GM19438 (cell line): ENCODE measurements at regions not wholly inside any gene's neighbourhood (a gene's known extent, or its start where the extent isn't known, plus 50 kb on each side); places are given as distances from the start of the nearest gene placed in this dataset.

Experiments used
- ATAC-seq: cut with Tn5 transposase; IDR thresholded peaks from one replicate; pipeline ENCODE4 v1.9.1; 2021; ENCODE audit warnings: low read depth; ENCODE audit not compliant: unreplicated experiment

- peak; percentile 72 for ATAC-seq
Observed at GRCh38 chr2:181374781-181375675, 82.2 kb upstream of the ITGA4 start.

- ATAC-seq: no peak
Observed at GRCh38 chr2:181376442-181376841, 80.7 kb upstream of the ITGA4 start.

- no peak for ATAC-seq
Observed at GRCh38 chr2:181376999-181377398, 80.2 kb upstream of the ITGA4 start.

GRCh38 chr2:181378491-181378890 is 78.7 kb upstream of the ITGA4 start:
- ATAC-seq: no peak

GRCh38 chr2:181380581-181380980 is 76.6 kb upstream of the ITGA4 start:
- ATAC-seq: no peak

- ATAC-seq: no peak
Observed at GRCh38 chr2:181384923-181385322, 72.3 kb upstream of the ITGA4 start.

- no peak for ATAC-seq
Observed at GRCh38 chr2:181389524-181389923, 67.7 kb upstream of the ITGA4 start.

- no peak for ATAC-seq
Observed at GRCh38 chr2:181393472-181393871, 63.7 kb upstream of the ITGA4 start.

GRCh38 chr2:181394741-181395437 is 62.3 kb upstream of the ITGA4 start:
- no peak for ATAC-seq

GRCh38 chr2:181395851-181396250 is 61.3 kb upstream of the ITGA4 start:
- ATAC-seq: no peak

GRCh38 chr2:181396256-181397123 is 60.7 kb upstream of the ITGA4 start:
- no peak for ATAC-seq

GRCh38 chr2:181397331-181397730 is 59.9 kb upstream of the ITGA4 start:
- no peak for ATAC-seq

GRCh38 chr2:181398000-181398399 is 59.2 kb upstream of the ITGA4 start:
- ATAC-seq: no peak

GRCh38 chr2:181399027-181399426 is 58.2 kb upstream of the ITGA4 start:
- no peak for ATAC-seq

- no peak for ATAC-seq
Observed at GRCh38 chr2:181404472-181404871, 52.7 kb upstream of the ITGA4 start.

GRCh38 chr2:181407171-181407570 is 50.0 kb upstream of the ITGA4 start:
- ATAC-seq: no peak
